ENCODE measurements at regions not wholly inside any gene's neighbourhood (a gene's known extent, or its start where the extent isn't known, plus 50 kb on each side); places are given as distances from the start of the nearest gene placed in this dataset.

DNA sequence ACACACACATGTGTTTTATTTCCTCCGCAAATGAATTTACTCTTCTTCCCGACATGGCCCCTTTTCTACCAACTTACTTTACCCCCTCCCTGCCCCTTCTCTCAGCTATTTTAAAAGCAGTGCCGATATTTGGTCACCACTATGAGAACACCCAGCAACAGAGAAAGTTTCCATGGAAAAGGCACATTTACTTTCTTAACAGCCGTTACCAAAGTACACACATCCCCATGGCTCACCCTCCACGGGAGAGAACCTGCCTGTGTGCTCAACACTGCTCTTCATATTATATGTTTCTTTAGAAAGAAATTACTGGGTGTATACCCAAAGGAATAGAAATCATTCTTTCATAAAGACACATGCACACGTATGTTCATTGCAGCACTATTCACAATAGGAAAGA lies 714.4 kb downstream of the DCDC2C start:
- TF ChIP-seq, protein P1, sequence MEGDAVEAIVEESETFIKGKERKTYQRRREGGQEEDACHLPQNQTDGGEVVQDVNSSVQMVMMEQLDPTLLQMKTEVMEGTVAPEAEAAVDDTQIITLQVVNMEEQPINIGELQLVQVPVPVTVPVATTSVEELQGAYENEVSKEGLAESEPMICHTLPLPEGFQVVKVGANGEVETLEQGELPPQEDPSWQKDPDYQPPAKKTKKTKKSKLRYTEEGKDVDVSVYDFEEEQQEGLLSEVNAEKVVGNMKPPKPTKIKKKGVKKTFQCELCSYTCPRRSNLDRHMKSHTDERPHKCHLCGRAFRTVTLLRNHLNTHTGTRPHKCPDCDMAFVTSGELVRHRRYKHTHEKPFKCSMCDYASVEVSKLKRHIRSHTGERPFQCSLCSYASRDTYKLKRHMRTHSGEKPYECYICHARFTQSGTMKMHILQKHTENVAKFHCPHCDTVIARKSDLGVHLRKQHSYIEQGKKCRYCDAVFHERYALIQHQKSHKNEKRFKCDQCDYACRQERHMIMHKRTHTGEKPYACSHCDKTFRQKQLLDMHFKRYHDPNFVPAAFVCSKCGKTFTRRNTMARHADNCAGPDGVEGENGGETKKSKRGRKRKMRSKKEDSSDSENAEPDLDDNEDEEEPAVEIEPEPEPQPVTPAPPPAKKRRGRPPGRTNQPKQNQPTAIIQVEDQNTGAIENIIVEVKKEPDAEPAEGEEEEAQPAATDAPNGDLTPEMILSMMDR (IDR thresholded peaks at IDR 0.05; ENCODE audit: extremely low read depth, insufficient read depth, missing control alignments) = no peak
- in situ Hi-C loops (cut with MboI; ENCODE audit: low pct_unique_long_range_greater_than_20kb, low sequenced_read_pairs, unreplicated experiment) = no loop called here
- DNase-seq (ENCODE audit: low spot score) = no peak

DNA sequence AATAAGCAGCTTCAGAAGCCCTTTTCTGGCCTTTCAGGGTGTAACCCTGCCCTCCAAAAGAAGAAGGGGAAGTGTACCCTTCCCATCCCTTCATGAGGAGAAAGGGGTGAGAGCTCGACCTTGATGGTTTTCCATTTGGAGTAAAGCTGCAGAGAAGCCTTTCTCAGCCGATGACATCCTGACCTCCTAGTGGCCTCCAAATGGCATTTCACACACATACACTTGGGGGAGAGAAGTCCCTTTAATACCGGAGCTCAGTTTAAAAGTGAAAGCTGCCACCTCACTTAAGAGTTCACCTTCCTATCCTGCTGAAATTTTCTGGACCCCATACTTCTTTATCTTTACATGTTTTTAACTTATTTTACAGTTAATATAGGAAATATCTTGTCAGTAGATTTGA lies 716.7 kb downstream of the DCDC2C start:
- TF ChIP-seq, protein P1 (IDR thresholded peaks at IDR 0.05; ENCODE audit: extremely low read depth, insufficient read depth, missing control alignments) = no peak
- in situ Hi-C loops (cut with MboI; ENCODE audit: low pct_unique_long_range_greater_than_20kb, low sequenced_read_pairs, unreplicated experiment) = no loop called here
- DNase-seq (ENCODE audit: low spot score) = no peak

- no peak for DNase-seq (ENCODE audit: low spot score)
- TF ChIP-seq, protein P1 (IDR thresholded peaks at IDR 0.05; ENCODE audit: extremely low read depth, insufficient read depth, missing control alignments) = no peak
- in situ Hi-C loops (cut with MboI; ENCODE audit: low pct_unique_long_range_greater_than_20kb, low sequenced_read_pairs, unreplicated experiment) = no loop called here
Observed at GRCh38 chr2:4424153-4424552, 720.8 kb downstream of the DCDC2C start.

DNA sequence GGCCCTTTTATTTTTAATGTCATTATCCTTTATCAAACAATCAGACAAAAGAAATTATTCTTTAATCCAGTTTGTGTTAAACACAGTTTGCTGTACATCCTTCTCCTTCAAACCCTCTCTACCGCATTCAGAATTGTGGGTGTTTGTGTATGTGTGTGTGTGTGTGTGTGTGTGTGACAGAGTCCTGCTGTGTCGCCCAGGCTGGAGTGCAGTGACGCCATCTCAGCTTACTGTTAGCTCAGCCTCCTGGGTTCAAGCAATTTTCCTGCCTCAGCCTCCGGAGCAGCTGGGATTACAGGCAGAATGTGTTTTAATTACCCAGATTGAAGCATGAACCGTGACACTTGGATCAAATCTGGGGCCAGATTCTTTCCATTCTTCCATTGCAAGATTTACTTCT lies 723.7 kb downstream of the DCDC2C start:
- TF ChIP-seq, protein P1 (IDR thresholded peaks at IDR 0.05; ENCODE audit: extremely low read depth, insufficient read depth, missing control alignments) = no peak
- in situ Hi-C loops (cut with MboI; ENCODE audit: low pct_unique_long_range_greater_than_20kb, low sequenced_read_pairs, unreplicated experiment) = no loop called here
- no peak for DNase-seq (ENCODE audit: low spot score)

GRCh38 chr2:4445821-4446220 lies 742.4 kb downstream of the DCDC2C start:
- no peak for DNase-seq (ENCODE audit: low spot score)
- TF ChIP-seq, protein P1 (IDR thresholded peaks at IDR 0.05; ENCODE audit: extremely low read depth, insufficient read depth, missing control alignments) = no peak
- in situ Hi-C loops (cut with MboI; ENCODE audit: low pct_unique_long_range_greater_than_20kb, low sequenced_read_pairs, unreplicated experiment) = no loop called here

GRCh38 chr2:4454907-4455306 lies 751.5 kb downstream of the DCDC2C start:
- no peak for DNase-seq (ENCODE audit: low spot score)
- TF ChIP-seq, protein P1 (IDR thresholded peaks at IDR 0.05; ENCODE audit: extremely low read depth, insufficient read depth, missing control alignments) = no peak
- in situ Hi-C loops (cut with MboI; ENCODE audit: low pct_unique_long_range_greater_than_20kb, low sequenced_read_pairs, unreplicated experiment) = no loop called here
